ENCODE measurements at regions not wholly inside any gene's neighbourhood (a gene's known extent, or its start where the extent isn't known, plus 50 kb on each side); places are given as distances from the start of the nearest gene placed in this dataset.

DNA sequence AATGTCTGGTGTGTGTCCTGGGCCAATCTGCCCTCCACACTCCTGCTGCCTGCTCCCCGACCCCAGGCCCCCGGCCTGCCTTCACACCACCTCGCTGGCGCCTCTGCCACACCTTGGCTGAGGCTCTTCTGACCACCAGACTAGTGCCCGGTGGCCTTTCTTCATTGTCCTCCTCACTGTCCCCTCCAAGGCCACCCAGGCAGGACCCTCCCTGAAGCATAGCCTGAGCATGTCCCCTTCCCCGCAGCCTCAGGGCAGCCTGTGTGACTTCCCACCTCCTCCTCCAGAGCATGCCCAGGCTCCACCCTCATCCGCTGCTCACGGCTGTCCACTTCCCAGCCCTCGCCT, 154.6 kb downstream of the OLFM1 start:
- DNase-seq: no peak

DNA sequence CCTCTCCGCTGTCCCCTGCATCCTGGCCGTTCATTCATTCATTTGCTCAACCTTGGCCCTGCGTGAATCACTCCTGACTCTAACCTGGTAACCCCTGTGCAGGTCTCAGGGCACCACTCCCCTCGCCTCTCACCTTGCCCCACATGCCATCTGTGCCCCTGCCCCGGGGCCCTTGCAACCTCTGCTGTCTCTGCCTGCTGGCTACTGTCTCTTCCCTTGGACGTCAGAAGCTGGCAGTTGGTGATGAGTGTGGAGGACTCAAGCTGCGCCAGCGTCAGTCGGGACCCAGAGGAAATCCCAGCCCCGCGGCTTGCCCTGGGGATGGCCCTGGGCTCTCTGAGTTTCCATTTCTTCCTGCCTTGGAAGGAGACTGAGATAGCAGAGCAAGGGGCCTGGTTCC, 154.9 kb downstream of the OLFM1 start:
- no peak for DNase-seq

DNA sequence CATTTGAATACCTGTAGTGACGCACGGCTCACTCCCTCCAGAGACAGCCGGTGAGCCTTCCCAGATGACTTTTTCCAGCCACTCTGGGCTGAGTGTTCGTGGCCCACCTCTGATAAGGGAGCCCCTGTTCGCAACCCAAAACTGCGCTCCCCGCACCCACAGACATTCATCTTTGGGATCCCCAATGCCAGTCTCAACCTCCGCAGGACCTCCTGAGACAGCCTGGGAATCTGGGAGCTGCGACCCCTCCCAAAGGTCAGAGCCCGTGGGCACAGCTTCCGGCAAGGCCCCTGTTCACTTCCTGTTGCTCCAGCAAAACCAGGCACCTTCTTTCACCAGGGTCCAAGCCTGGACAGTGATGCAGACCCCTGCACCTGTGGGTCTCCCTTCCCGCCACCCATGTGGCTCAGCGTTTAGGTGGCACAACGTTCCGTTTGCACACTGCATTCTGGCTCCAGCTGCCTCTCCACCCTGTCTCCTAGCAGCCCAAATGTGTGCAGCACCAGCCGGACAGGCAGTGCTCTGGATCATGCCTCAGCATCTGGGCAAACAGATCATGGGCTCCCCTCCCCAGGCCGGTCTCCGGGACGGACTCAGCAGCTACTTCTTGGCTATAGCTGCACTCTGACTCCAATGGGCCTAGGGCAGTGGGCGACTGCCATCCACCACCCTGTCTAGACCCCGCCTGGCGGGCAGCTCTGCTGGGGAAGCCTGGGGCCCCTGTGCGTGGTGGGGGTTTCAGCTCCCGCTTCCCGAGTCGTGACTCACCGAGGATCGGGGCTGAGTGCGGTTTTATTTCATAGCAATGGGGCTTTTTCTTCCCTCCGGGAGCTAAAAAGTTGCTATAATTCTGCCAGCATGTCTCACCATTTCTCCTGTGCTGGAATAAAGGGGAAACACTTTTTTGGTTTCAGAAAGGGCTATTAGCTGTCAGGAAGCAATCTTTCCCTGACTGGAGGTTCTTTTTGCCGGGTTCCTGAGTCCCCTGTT, 156.0 kb downstream of the OLFM1 start:
- DNase-seq: no peak

DNA sequence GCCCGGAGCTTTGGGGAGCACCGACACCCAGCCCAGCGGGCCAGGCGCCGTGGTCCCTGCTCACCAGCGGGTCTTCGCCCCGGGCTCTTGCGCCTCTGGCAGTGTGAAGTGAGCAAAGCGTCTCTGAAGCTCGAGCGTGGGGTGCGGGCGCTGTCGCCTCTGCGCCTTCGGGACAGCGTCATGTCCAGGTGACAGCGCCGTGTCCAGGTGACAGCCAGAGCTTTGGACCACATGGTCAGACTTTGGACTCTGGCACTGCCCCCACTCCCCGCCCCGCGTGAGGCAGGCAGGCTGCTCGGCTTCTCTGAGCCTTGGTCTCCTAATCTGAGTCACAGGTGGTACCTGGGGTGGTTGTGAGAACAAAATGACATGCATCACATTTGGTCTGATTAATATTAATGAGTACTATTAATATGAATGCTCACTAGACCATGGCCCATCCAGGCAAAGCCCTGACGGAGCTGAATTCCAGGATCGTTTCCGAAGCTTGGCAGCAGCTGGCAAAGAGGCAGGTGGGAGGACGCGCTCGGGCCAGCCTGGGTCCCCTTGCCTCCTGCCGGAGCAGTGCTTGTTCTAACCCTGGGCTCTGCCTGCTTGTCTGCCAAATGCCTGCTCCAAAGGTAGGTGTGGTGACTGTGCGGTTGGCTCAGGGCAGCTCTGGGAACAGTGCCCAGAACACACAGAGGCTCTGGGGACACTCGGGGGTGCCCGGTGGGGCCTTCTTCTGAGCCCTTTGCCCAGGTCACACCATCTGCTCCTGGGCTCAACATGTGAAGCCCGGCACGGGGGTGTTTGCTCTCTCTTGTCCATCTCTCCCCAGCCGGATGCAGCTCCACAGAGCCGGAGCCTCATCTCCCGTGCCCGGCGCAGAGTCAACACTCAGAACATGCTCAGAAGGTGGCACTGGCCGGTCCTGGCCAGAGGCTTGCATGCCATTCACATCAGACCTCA, 157.1 kb downstream of the OLFM1 start:
- no peak for DNase-seq

DNA sequence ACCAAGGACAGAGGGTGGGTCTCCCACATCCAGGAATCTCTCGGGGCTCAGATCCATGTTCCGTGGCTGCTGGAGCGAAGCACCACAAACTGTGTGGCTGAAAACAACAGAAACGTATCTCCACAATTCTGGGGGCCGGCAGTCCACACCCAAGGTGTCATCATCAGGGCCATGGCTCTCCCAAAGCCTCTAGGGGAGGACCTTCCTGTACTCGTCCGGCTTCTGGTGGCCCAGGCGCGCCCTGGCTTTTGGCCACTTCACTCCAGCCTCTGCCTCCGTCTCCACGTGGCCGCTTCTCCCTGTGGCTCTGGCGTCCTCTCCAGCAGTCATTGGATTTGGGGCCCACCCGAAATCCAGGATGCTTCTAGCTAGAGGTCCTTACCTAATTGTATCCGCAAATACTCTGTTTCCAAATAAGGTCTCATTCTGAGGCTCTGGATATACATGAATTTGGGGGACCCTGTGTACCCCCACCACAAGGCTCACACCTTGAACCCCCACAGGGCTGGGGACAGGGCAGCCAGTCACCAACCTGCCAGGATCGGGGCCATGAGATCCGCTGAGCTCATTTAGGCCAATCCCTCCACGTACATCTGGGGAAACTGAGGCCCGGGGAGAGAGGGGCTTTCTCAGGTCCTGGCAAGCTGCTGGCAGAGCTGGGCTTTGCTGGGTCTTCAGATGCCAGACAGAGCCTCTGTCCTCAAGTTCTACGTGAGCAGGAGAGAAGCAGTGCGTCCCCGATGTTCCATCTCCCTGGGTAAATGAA, 158.2 kb downstream of the OLFM1 start:
- DNase-seq: no peak

DNA sequence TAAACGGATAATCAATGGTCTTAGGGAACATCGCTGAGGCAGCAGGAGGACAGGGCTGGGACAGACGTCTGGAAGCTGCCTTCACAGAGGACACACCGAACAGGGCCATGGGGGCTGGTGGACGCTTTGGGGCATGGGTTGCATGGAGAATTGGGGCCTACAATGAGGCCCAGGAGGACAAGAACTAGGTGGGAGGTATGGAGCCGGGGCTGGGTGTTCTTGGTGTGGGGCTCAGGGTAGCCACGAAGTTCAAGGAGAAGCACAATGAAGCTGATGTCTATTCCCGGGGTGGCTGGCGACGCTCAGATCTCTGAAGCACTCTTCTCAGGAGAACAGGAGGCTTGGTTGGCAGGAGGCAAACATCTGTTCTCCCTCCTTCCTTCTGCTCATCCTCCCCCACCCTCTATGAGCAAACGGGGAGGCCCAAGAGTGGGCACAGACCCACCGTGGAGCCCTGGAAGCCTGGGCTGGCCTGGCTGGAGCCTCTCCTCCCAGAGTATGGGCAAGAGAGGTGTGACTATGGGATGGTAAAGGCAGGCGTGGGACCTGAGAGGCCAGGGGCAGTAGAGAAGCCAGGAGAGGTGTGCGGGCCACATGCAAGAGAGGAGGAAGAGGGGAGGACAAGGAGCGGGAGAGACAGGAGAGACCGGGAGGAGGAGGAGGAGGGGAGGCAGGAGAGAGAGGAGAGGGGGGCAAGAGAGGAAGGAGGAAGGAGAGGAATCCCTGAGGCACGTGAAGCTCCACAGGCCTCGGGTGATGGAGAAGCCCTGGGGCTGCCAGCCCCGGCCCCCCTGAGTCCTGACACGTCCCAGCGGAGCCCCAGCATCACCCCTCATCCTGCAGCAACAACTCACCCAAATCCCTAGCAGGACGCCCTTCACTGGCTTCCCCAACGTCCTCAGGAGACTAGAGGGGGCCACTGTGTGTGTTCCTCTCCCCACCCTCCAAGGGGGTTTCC, 159.1 kb downstream of the OLFM1 start:
- no peak for DNase-seq

DNA sequence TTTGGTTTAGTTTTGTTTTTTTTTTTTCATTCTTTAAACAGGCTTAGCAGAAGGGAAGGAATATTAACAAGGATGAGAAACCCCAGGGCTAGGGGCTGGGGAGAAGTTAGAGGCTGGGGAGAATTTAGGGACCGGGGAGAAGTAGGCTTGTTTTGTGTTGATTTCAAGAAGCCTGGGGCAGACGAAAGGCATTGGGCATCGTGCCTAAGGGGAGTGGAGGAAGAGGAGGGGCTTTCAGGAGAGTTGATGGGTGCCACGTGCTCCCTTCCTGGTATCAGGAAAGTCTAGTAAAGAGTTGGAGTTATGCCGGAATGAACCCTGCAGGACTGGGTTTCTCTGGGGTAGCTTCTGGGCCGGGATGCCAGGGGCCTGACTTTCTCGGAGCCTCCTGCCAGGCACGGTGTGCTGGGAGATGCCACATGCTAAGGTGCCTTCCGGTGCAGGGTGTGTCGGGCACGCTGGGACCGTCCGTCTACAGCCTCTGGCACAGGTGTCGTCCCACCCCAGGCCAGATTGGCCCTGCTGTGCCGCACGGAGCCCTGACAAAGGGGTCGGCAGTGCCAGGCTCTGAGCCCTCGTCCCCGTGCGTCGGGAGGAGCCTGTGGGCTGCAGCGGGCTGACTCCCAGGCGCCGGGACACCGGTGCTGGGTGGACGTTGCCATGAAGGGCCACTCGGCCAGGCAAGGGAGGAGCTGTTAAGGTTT, 159.9 kb downstream of the OLFM1 start:
- DNase-seq: no peak

DNA sequence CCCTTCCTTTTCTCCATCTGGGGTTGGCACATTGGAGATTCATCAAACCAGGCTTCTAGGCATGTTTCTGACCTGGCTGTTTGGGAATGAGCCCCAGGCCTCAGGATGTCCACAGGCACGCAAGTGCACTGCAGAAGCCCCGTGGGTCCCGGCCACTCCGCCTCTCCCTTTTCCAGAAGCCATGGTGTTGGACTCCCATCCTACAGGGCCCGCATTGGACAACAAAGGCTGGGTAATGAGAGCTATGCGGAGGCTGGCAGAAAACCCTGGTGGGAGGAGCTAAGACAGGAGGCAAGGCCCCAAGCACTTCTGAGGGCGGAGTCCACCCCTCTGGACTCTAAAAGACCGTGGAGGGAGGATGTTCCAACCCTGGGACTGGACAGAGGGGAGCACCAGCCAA, 160.6 kb downstream of the OLFM1 start:
- DNase-seq: no peak

DNA sequence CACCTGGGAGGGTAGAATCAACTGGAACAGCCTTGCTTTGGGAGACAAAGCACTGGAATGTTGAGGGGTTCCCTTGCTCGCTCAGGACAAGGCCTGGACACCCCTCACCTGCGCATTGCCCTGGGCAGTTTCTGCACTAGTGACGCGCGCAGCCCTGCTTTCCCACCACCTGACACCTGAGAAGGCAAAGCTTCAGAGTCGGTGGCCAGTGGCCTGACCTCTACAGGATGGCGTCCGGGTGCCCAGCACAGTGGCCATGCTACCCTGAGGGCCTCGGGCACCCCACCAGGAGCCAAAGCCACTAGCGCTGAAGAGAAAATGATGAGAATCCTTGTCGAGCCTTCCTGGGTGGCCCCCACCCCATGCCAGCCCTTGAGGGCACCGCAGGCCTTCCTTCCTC, 161.3 kb downstream of the OLFM1 start:
- no peak for DNase-seq

DNA sequence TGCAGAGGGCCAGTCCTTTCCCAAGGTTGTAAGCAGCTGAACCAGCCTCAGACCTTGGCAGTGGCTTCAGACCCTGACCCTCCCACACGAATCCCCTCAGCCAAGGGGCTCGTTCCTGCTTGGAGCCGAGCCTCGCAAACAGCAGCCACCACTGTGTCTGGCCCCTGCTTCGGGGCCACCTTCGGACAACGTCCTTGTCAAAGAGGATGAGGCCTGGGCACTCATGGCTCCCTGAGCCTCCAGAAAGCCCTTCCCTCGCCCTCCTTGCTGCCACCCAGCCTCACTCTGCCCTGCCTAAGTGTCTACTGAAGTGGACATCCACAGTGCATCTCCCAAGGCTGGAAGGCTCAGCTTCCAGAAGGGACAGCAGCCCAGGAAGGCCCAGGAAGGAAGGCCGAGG, 161.7 kb downstream of the OLFM1 start:
- DNase-seq: no peak

DNA sequence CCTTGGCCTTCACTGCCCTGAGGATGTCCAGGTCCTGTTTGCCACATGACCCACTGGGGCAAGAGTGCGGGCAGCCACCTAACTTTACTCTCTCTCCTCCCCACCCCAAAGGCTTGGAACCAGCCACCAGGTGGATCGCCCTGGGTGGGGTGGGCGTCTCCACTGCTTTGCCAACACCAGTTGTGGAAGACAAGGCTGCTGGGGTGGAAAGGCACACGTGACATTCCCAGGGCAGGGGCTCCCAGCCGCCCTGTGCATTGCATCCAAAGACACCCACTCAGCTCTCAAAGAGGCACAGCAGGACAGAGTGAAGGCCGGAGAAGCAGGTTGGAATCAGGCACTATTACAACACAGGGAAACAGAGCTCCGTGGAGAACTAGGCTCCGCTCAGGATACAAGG, 162.2 kb downstream of the OLFM1 start:
- DNase-seq: no peak

DNA sequence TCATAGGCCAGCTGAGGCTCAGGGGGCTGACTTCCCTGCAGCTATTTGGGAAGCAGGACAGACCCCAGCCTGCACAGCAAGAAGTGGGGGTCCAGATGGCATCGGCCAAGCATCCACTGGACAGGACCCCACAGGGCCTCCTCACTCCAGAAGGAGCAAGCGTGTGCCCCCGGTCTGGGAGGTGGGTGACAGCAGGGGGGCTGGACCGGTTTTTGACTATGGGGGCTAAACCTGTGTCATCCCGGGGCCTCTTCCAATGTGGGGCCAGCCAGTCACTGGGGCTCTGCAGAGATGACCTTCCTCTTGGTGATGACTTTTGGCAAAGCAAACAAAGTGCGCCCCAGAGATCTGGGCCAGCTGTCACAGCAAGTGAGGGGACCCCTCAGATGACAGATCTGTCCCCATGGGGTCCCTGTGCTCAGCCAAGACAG, 163.9 kb downstream of the OLFM1 start:
- DNase-seq: no peak

DNA sequence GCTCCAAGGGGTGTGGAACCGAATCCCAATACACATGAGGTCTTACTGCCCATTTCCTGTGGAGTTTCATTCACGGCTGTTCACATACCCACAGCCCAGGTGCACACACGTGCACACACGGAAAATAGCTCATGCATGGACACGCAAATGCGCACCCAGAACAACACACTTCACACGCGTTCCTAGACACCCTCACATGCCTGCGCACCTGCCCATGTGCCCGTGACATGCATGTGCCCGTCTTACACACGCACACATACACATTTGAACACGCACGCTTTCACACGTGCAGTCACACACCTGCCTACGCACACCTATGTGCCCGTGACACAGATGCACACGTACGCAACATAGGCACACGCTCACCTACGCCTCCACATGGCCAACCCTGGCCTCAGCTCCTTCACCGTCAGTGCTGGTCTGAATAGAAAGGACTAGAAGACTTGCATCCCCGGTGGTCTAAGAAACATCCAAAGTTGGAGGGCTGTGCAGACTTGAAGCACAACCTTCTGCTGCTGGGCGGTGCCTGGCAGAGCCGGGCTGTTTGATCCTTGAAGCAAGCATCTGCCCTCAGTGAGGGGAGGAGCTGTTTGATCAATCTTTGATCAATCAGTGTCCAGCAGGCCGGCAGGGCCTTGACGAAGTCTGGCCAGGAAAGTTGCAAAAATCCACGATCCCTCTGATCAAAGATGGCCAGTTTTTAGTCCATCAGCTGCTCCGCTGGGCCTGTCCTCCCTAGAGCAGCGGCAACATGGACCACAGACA, 164.7 kb downstream of the OLFM1 start:
- no peak for DNase-seq

DNA sequence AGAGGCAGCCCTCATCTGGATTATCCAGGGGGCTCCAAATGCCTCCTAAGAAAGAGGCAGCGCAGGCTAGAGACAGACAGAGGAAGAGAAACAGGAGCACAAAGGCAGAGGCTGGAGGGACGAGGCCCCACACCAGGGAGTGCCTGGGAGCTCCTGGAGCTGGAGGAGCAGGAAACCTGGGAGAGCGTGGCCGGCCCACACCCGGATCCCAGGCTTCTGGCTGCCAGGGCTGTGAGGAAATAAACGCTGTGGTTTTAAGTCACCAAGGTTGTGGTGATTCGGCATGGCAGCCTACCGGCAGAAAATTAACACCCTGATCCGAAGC, 165.5 kb downstream of the OLFM1 start:
- DNase-seq: no peak

DNA sequence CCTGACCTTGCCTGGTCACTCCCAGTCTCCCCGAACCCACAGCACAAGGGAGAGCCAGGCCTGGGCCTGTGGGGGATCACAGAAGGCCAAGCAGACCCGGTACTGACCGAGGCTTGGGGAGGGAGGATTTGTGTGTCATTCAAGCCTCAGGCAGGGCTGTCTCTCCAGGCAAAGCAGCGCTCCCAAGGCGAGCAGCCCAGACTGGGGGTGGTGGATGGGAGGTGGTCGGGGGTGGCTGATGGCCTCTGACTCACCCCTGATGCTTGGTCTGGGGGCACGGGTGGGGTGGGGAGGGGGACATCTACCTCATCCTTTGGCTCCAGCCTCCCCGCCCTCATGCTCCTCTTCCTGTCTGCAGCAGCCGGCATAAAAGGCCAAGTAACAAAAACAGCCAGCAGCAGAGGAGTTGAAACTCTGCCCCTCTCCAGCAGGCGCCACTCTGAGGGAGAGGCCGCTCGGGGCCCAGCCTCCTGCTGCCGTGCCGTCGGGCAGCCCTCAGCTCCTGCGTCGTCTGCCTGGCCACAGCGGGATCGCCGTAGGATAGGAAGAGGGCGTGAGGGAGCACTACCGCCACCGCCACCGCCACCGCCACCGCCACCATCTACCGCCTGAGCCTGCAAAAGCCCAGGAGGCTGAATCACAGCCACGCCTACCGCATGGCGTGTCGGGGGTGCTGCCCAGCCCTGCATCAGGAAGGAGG, 166.0 kb downstream of the OLFM1 start:
- DNase-seq: no peak

DNA sequence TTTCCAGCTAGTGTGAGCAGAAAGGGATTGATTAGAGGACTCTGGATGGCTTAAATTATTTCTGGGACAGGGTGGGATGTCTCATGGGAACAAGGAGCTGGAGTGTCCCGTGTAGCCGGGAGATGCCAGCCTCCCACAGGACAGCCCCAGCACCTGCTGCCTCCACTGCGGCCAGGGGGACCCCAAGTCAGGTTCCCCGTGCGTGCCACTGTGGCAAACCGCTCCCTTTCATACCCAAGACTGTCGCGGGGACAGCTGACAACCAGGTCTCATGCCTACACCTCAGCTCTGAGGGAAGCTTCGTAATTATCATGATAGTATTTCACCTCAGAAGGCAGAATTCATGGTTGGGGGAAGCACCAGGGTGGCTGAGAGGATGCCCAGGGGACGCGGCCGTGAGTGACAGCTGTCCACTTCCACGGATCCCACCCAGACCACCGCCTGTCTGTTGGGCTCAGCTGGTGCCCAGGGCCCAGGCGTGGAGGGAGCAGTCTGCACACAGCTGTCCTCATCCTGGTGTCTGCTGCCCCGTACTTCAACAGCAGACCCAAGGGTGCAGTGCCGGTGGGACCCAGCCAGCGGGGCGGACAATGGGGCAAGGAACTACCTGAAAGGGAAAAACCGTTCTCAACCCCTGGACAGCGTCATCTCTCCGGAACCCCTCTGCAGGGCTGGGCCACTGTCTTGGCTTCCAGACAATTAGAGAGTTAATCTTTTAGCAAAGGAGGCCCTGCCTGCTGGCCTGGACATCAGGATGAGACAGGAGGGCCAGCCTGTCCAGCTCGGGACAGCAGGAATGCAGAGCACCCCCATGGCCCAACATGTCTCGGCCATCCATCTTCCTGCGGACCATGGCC, 166.9 kb downstream of the OLFM1 start:
- DNase-seq: no peak

DNA sequence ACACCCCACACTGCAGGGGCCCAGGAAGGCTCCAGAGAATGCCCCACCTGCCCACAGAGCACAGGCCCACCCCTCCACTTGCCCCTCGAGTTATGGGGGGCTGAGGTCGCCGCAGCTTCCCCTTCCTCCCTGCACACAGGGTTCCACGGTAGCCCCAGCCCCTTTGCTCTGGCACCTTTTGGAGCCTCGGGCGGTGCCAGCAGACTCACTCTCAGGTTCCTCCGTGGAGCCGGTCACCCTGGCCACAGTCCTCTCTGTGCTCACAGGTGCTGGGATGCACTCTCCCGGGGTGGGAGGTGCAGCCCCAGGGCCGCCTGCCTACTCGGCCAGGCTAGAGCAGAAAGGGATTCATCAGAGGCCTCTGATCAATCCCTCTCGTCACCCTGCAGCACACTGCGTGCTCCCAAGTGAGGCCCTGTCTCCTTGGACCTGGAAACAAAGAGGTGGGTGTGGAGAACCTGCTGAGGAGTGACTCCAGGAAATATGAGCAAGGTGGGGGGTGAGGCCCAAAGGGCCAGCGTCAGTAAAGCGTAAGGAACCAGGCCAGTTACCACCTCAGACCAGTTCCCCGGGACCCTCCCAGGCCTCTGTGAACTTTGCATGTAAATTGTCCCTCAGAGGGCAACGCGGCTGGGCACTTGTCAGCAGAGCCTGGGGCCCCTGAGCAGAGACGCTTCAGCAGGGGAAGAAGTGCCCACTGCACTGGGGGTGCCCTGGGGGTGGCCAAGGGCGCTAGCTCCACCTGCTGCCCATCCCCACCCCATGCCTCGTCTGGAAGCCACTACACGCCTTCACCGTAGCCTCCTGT, 167.8 kb downstream of the OLFM1 start:
- no peak for DNase-seq

Measured in 8988T (cell line).